HG03280 (cell line): ENCODE measurements at regions not wholly inside any gene's neighbourhood (a gene's known extent, or its start where the extent isn't known, plus 50 kb on each side); places are given as distances from the start of the nearest gene placed in this dataset.

Experiments
- ATAC-seq: cut with Tn5 transposase; IDR thresholded peaks from one replicate; pipeline ENCODE4 v1.9.1; 2021; ENCODE audit warnings: mild to moderate bottlenecking, moderate library complexity; ENCODE audit not compliant: unreplicated experiment

DNA sequence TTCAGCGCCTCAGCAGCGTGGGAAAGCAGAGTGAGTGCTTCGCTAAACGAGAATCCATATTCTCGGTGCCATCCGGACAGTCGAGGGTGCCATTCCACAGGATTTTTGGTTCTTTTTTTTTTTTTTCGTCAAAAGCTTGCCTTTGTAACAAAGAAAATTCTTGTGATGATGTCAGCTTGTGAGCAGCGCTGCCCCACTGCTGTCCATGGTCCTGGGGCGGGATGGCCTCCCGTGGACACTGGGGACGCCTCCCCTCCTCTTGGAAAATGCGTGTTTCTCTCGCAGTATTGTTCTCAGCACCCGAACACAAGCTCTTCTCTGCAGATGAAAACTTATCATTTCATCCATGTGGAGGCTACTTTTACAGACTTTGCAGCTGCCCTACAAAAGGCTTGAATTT lies 477.4 kb downstream of the TCERG1L start:
- ATAC-seq, result no peak

DNA sequence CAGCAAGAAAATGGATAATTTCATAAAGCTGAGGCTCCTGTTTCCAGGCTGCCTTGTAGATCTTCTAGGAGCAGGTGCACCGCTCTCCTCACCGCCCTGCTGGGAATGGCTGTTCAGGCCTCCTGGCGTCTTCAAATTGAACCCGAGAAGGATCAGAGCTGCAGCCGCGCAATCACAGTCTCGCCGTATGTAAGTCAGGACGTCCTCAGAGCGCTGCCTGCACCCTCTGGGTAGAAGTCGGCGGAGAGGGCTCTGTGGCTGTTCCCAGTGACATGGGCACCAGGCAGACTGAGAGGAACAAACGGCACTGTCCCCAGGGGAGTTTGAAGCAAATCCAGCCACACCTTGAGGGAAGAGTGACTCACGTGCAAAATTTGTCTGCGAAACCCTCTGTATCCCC lies 476.9 kb downstream of the TCERG1L start:
- ATAC-seq, result no peak

DNA sequence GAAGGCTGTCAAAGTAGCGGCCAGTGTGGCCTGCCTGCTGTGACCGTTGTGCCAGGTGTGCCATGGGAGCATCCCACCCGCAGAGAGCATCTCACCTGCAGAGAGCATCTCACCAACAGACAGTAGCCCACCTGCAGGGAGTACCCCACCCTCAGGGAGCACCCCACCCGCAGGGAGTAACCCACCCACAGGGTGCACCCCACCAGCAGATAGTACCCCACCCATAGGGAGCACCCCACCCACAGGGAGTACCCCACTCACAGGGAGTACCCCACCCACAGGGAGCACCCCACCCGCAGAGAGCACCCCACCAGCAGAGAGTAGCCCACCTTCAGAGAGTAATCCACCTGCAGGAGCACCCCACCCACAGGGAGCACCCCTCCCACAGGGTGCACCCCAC lies 476.5 kb downstream of the TCERG1L start:
- ATAC-seq, result no peak

DNA sequence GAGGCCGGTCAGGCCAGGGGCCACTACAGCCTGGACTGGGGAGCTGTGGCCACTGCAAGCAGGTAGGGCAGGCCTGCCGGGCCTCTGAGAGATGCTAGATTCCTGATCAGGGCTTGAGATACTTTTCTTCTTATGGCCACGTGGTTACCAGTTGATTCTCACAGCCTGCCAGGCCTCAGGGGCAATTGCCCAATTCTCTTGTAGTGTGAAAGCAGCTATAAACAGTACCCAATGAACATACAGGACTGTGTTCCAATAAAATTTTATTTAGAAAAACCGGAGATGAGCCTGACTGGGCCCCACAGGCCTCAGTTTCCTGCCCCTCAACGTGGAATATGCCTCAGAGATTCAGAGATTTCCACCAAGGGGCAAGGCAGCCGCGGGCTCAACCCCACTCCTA lies 475.2 kb downstream of the TCERG1L start:
- no peak for ATAC-seq

DNA sequence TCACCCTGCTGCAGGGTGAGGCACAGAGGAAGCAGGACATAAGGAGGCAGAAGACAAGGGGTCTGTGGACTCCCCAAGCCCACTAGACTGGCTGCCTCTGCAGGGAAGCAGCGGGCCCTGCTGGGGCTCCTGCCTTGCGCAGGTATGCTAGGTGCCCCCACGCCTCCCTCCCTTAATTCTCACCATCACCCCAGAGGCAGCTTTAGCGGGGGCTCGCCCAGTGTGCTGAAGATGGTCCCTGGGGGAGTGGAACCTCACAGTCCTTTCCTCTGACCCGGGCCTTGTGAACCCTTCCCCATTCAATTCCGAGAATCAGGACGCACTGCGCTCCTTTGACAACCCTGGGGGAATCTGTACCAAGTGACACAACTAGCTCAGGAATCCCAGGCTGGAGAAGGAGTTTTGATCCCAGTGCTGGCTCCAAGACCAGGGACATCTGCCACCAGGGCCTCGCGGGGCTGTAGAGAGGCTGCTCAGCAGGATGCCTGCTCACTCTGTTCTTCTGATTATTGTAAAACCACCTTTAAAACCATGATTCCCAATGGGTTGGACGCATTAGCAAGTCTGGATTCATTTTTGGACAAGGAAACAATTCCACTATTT lies 468.4 kb downstream of the TCERG1L start:
- no peak for ATAC-seq

DNA sequence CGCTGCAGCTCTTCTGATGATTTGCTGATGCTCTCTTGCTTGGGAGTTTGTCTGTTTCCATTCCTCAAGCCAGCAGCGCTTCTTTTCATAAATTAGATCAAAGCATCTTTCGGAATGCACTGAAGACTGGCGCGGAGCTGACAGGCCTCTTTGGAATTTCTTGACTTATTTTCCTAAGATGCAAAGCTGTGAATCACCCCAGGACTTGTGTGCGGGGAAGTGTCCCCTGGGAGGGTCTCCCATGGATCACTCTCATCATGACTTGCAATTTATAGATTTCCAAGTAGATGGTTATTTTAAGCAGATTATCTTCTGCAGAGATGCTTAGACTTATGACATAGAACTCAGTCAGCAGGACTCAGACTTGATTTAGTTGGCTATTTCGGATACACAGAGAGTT lies 467.2 kb downstream of the TCERG1L start:
- ATAC-seq, result no peak

DNA sequence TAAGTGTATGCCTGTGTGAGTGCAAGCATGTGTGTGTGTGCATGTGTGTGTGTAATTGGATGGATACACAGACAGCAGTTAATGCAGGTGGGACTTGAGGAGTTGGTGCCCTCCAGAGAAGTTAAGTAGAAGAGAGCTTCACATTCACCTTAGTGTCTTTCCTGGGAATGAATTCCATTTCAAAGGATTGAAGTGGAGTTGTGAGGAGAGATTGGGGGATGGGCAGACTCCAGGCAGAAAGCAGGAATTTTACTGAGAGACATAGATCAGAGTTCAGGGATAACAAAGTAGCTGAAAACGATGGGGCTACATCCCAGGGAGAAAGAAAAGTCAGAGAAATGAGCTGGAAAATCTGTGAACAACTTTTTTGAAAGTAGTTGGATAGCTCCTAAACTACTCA lies 464.4 kb downstream of the TCERG1L start:
- no peak for ATAC-seq

DNA sequence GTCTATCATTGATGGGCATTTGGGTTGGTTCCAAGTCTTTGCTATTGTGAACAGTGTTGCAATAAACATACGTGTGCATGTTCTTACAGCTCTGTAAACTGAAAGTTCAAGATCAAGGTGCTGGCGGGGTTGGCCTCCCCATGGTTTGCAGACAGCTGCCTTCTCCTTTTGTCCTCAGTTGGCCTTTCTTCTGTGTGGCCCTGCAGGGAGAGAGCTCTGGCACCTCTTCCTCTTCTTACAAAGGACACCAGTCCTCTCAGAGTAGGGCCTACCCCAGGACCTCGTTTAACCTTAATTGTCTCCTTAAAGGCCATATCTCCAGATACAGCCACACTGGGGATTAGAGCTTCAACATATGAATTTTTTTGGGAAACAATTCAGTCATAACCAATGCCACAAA lies 462.7 kb downstream of the TCERG1L start:
- ATAC-seq, result no peak

DNA sequence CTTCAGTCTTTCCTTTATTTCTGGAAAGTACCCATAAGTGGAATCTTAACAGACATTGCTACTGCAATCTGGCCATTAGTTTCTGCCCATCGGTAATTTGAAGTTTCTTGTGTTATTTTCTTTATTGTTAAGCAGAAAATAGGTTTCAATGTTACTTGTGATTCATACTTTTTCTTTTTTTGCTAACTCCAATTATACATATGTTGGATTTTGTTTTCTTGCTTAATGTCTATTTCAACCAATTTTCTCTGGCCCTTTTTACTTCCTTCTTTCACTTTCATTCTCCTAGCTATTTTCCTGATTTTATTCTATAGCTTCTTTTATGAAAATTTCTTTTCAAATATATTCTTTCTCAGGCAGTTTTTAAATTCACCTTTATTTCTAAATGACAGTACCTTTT lies 457.4 kb downstream of the TCERG1L start:
- ATAC-seq, result no peak

DNA sequence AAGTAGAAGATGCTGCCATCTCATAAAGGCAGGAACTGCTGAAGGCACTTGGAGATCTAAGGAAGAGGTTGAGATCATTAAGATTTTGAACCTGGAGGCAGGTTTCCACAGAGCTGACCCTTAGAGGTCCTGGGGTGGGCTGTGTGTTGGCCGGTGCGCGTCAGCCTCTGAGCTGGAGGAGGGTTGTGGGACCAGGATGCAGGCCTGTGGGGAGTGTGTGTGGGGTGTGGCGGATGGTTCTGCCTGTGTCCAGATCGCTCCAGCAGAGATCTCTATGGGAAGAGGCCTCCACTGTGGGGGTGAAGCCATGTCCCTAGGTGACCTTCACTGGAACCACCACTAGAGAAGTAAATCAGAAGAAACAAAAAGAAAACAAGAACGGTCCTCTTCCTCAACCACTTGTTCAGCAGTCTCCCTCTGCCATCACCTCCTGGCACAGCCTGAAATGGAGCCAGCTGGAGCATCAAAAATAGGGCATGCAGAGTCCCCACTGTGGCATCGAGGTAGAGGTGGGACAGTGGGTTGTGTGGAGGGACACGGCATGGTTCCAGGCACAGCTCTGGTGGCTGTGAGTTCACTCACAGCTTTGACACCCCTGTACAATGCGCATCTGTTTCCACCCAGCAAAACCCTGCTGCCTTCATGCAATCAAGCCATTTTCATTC lies 453.8 kb downstream of the TCERG1L start:
- no peak for ATAC-seq

DNA sequence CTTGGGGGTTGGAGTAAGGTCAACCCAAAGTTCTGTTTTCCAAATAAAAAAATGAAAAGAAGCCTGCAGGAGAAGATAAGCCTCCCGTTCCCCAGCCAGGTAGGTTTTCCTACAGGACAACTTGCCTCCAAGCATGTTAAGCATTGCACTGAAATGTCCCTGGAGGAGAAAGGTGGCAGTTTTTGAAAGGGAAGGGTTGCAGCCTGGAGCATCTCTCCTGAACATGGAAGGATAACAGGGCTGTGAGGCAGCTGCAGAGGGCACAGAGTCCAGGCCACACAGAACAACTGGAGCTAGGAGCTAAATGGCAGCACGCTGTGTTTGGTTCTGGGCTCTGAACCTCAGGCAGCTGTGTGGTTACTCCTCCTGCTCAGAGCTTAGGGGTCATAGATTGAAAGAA lies 452.9 kb downstream of the TCERG1L start:
- no peak for ATAC-seq

DNA sequence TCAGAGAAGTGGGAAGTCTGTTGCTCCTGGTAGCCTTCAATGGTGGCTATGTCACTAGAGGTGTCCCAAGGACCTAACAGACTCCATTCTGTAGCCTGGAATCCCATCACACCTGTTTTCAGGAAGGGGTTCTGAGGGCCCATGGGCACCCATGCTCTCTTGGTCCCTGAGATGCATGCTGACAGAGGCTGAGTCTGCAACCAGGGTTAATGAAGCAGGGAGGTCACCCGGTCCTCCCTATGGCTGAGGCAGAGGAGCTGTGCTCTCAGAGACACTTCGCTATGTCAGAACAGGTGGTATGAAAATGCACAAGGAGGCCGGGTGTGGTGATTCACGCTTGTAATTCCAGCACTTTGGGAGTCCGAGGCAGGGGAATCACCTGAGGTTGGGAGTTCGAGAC lies 452.1 kb downstream of the TCERG1L start:
- ATAC-seq, result no peak

DNA sequence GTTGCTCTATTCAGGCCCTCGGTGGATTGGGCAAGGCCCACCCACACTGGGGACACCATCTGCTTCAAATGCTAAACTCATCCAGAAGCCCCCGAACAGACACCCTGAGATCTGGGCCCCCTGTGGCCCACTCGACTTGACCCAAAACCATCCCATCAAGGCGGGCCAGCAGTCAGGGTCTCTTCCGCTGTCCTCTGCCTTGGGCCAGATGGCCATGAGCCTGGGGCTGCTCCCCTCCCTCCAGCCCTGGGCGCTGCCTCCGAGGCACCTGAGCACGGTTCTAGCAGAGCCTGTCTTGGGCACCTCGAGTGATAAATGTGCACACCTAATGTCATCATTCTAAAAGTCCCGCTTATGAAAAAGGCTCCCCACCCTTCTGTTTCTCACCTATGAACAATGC lies 449.4 kb downstream of the TCERG1L start:
- no peak for ATAC-seq

DNA sequence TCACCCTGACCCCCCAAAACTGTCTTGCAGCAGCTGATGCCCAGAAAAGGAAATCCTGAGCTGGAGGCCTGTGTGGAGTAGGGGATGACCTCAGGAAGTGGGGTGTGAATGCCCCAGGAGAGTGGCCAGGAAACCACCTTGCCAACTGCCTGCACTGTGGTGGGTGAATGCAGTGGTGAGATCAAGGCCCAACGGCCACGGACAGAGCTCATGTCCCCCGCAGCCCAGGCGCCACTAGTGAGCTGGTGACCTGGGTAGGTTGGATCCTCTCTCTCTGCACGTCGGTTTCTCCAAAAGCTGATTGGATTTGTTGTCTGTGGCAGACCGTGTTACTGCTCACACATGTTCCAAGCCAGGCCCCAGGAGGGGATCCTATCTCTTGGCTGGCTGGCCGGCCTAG lies 448.9 kb downstream of the TCERG1L start:
- no peak for ATAC-seq

DNA sequence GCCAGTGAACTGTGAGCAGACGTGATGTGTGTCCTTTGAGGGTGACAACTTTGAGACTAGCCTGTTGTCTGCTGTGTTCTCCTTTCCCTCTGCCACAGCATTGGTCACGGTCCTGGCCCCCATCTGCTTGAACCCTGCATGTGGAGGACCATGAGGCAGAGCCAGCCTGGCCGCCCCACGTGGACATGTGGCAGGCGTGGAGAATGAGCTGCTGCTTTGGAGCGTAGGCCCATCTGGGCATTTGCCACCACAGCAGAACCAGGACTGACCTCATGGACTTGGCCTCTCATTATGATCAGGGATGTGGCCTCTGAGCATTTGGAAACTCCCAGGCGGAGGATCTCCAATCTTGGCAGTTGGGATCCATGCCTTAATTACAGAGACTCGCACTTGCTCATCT lies 448.5 kb downstream of the TCERG1L start:
- no peak for ATAC-seq

DNA sequence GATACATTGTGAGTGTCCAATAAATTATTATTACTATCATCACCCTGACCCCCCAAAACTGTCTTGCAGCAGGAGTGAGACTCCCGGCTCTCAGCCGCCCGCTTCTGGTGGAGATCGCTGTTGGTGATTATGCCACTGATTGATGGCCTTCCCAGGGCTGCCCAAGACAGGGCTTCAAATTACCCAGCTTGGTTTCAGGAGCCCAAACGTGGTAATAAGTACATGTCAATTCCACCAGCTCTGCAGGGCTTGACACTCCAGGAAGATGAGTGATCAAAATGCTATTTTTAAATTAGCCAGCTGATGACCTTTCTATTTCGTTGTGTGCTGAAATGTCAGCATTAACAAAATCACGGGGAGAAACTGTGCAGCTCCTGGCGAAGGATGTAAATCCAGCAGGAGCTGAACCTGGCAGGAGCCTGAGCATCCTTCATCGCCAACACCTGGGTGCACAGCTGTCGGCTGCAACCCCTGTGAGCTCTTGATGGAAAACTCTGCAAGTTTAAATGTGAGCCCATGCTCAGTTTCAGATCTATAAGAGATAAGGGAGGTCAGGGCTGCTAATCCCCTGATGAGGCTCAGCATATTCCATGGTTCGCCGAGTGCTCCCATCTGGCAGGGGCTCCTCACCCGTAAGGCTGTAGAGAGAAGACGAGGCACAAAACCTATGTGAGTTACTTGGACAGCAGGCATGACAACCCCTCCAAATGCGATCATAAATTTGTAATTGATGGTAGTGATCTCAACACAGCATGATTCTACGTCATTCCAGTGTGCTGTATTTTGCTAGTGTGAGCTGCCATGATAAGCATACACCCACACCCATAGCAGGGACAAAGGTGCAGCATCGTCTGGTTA lies 446.3 kb downstream of the TCERG1L start:
- ATAC-seq, result no peak

DNA sequence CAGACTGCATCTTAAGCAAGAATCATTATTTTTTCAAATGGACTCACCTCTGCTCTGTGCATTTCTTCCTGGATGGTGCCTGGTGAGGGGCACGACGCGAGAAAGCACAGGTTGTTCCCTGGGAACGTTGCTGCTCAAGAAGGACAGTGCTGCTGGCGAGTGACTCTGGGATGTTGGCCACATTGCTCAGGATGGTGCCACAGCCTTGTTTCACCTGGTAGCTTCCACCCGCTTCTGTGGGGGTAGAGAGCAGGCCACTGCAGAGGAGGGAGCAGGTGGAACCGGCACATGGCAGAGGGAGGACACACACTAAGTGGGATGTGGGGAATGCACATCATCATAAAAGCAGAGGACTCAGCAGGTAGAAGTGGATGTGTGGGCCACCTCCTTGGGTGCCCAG lies 444.7 kb downstream of the TCERG1L start:
- no peak for ATAC-seq

DNA sequence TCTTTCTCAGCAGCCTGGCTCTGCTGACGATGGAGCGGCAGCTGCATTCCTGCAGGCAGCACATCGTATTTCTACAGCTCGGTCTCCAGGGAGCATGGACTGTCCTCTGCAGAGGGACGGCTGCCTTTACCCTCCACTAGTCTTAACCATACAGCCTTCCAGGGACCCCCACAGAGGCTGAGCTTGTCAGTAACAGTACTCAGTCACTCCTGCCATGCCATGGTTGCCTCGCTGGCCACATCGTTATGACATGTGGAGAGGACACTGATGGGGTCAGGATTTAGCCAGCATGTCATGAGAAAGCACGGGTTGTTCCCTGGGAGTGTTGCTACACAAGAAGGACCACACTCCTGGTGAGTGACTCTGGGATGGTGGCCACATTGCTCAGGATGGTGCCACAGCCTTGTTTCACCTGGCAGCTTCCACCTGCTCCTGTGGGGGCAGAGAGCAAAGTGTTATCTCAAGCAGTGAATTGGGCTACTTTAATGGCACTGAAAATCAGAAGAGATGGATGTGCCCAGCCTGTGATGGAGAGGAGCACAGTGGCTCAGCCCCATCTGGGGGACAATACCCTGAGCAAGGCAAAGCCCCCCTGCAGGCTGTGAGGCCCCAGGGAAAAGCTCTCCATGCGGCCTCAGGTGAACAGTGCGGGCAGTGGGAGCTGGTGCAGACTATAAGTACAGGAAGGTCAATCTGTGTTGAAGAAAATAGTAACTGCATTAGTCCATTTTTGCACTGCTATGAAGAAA lies 443.9 kb downstream of the TCERG1L start:
- ATAC-seq, result no peak

DNA sequence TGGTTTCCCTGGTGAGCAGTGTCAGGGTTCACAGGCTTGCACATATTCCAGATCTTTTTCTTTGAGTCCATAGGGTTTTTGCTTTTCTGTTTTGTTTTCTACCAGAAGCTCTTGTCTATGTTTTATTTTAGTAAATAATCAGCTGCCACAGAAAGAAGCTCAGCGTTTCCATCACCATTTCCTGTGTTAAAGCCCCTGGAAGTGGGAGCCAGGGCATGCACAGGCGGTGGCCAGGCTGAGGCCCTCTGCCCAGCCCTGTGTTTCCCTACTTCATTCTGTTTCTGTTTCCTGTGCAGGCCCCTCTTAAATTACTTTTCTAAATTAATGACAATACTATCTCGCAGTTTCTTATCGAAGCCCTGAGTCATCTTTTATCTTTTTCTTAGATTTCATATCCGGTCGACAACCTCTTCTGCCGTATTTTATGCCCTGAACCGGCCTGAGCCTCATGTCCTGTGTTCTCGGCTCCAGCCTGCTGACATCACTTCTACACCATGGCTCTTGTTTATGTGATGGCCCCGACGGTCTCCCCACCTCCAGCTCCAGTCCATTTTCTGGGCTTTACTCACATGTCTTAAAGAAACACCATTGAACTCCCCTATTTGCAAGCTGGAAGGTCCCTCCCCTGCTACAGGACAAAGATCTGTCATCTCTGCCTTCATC lies 442.2 kb downstream of the TCERG1L start:
- ATAC-seq, result no peak

DNA sequence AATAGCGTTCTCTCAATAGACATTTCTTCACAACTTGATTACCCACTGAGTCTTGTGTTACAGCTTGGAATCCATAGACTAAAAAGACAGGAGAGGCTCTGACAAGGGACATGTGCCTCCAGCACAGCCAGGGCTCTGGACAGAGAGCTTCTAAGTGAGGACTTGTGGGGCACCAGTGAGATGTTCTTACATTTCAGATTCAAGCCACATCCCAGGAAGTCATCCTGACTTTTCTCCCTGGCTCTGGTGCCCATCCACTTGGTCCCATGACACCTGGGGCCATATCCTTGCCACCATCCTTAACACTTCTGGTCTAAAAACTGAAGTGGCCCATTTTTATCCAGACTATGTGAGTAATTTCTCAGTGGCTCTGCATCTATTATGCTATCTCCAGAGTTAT lies 440.1 kb downstream of the TCERG1L start:
- ATAC-seq, result no peak

DNA sequence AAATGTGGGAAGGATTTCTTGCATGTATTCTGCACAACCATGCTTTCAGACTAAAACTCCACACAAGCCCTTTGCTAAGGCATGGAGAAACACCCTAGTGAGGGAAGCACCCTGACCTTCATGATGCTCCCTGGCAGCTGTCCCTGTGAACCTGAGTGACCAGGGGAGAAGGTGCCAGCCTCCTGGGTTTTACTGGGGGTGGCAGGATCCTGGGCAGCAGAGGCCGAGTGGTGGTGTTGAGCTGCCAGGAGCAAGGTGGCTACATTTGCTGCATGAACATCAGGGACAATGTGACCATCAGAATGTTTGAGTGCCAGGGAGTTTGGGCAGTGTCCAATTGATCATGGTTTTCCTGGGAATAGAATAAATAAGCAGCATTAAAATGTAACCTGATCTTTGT lies 437.9 kb downstream of the TCERG1L start:
- no peak for ATAC-seq
